Hippocampal formation (tissue), 2 donors: ENCODE measurements at regions not wholly inside any gene's neighbourhood (a gene's known extent, or its start where the extent isn't known, plus 50 kb on each side); places are given as distances from the start of the nearest gene placed in this dataset.

Source experiments
- DNase-seq, 2 donors: peaks; one replicate each; lab custom pipeline; 2025; lab: John Stamatoyannopoulos, UW

DNA sequence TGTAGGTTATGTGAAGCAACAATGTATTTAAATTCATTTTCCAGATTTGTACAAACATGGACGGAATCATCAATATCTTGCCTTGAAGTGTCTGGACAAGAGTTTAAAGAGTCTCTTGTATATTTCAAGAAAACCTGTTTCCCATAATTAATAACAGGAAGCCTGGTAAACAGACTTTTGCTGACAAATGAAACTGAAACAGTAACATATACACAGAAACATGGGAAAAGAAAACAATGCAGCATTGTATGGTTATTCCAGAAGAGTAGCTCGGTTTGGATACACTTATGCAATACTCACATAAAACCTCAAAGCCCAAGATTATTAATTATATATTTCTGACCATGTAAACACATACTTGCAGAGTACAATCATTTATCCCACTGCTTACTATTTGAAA, 265.5 kb downstream of the PTPRC start:
- peak in 1 of 2 donors; percentile 24 for DNase-seq

DNA sequence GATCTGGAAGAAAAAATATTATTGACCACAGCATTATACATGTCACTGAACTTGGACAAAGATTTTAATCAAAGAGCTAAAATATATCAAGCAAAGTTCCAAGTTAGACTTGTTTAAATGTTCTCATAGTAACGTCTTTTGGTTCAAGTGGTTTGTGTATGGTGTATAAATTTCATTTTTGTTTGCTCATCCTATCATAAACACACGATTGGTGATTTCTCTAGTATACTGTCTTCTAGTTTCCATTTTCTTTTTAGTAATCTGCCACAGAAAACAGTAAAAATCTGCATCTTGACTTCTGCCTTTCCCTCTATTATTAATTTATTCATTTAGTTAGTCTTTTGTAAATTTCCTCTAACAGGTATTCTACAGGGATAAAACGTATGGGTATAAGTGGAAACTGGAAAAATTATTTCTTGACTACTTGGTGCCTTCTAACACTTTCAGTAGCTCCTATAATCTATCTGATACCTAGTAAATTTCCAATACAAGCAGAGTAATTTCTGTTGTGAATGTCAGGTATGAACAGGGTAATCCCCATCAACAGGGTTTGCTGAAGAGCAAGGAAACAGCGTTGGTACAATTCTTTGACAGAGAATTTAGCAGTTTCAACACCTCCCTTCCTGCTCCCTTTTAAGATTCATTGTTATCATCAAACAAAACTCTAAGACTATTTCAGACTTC, 268.0 kb downstream of the PTPRC start:
- no peak for DNase-seq

- DNase-seq: no peak
Measured at GRCh38 chr1:198907423-198907746, 268.5 kb downstream of the PTPRC start.

DNA sequence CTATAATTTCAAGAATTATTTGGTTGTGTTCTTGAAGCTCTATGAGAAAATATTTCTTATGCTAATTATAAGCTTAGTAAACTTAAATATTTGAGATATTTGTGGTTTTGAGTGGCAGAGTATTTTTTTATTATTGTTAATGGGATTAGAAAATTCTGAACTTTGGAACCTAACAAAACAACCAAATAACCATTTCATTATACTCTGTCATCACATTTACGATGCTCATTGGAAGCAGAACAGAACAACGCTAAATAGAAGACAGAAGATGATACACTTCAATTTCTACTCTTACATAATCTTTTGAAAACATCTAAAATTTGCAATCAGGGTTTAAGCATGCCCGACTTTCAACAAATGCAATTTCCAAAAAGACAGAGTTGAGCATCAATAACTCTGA, 270.2 kb downstream of the PTPRC start:
- no peak for DNase-seq

- no peak for DNase-seq
Measured at GRCh38 chr1:198909973-198910372, 271.1 kb downstream of the PTPRC start.

DNA sequence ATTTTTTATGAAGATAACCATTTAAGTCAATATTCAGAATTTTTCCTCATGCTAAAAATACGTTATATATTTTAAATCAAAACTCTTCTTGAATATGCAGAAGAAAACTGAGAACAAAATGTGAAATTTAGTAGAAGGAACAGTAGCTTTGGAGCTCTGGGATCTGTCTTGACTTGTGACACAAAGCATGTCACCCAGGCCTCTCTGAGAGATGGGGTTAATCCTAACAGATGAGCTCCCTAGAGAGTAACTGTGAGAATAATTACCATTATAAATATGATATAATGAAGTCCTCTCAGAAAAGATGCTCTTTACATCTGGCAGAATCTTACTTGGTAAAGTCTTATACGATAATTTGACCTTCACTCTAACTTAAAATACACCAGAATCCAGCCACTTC, 272.0 kb downstream of the PTPRC start:
- DNase-seq: no peak

DNA sequence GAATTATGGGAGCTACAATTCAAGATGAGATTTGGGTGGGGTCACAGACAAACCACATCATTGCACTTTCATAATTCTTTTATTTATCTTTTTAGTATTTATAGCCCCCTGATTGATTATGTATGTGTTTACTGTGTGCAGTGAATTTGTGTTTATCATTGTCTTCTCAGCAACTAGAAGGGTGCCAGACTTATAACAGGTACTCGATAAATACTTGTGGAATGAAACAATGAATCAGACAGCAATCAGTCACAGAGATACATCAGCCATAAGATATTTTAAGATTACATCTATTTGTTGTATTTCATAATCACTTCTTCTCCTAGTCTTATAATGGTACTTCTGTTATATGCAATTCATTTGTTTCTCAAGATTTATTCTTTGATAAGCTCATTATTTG, 273.2 kb downstream of the PTPRC start:
- no peak for DNase-seq

GRCh38 chr1:198913667-198914066, 274.8 kb downstream of the PTPRC start:
- DNase-seq: no peak

DNA sequence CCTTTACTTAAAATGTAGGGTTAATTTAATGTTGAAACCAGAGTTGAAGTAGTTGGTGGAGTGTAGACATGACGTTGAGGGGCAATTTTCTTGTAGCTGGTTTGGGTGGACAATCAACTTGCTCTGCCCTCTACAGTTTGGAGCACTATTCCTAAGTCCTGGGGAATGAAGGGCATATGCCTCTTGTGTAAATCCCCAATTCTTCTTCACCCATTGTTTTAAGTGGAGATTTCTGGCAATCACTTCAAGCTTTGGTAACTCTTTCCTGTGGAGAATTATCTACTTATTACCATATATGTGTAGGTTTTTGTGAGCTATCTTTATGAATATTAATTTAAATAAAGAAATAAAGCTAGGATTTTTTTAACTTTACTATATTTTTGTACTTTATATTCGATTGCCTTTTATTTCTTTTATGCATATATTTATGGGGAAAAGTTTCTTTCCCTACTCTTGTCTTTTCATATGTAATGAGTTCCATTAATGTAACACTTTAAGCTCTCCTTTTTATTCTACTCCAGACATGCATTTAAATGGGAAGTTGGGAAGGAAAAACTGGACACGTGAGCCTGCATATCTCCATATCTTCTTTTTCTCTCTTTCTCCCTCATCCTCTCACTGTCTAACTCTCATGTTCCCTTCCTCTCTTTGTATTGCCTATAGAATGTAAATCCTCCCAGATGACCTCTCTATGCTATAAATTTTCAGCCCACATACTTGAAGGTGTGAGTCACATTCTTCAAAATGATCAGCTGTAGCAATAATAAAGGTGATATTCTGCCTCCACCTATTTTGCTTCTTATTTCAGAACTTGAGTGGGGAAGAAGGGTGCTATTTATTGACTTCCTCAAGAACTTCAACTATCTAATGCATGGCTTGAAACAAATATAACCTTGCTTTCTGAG, 276.7 kb downstream of the PTPRC start:
- no peak for DNase-seq

- DNase-seq: no peak
Measured at GRCh38 chr1:198917226-198917625, 278.4 kb downstream of the PTPRC start.

- no peak for DNase-seq
Measured at GRCh38 chr1:198918920-198919319, 280.1 kb downstream of the PTPRC start.

GRCh38 chr1:198919667-198920398, 281.0 kb downstream of the PTPRC start:
- no peak for DNase-seq

- DNase-seq: no peak
Measured at GRCh38 chr1:198922638-198923430, 284.0 kb downstream of the PTPRC start.

DNA sequence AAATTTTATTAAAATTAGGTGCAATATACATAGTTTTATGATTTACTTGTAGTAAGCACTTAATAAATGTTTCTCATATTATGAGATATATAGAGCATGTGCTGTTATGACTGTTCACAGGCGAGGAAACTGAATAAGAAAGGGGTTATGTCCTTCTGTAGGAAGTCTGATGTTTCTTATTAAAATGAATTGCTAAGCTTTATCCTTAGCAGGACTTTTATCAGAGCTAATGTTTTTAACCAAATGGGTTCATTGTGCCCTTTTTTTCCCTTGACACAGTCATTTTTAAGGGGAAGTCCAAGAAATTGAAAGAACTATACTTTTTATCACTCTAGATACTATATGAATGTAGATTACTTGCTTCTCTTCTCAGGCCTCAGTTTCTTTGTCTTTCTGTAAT, 285.2 kb downstream of the PTPRC start:
- no peak for DNase-seq

DNA sequence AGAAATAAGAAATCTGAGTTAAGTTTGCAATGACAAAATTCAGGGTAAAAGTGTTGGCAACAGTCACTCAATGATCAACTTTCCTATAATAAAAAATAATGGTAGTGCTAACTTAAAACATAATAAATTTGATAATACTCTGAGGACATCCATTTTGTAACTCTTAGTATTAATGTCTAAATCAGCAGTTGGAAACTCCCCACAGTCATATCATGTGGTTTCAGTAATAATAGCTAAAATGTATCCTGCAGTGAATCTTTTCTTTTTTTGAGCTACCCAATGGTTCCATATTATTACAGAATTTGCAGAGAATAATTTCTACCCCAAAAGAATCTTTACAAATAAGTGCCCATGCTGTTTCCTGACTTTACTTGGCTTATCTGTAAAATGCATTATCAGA, 286.7 kb downstream of the PTPRC start:
- no peak for DNase-seq

- DNase-seq: no peak
Measured at GRCh38 chr1:198927129-198927528, 288.3 kb downstream of the PTPRC start.

DNA sequence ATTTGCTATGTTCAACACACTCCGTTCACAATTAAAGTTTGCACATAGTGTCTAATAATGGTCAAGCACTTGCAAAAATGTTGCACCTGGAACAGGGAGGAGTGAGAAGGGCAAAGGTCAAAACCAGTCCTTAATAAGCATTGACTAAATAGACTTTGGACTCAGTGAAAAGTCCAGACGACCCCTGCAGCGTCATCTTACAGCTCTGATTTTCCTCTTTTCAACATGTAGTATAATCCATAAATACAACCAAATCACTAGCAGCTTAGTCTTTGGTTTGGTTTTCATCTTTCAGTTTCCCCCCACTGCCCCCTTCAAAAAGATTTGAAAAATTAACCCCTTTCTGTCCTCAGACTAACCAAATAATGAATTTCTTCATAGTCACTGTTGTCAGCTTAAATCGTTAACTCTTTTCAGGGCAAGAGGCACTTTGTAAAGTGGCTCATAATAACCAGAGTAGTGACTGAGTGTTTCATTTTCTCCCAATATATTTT, 290.3 kb downstream of the PTPRC start:
- DNase-seq: no peak

DNA sequence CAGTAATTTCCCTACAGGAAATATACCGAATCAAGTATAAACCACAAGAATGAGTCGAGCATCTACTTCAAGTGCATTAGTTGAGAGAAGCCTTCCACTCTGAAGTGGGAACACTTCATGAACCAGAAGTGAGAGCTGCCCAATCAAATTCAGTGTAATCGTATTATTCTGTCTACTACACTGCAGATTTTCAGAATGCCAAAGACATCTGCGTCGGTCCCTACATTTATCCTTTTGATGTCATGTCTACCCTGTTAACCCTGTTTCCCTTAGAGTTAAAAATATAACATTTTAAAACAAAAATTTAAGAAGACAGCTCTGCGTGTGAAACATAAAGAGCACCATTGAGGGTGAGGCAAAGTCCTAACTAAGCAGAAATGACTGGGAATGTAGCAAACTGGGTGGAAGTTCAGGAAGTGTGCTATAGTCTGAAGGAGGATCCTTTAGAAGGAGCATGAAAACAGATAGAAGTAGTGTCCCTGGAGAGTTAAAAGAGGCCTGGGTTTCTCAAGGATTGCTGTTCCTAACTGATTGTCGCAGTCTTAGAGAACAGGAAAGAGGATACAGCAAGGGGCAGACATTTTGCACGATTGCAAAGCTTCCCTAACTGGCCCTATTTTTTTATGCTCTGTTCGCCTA, 291.2 kb downstream of the PTPRC start:
- peak in 1 of 2 donors; percentile 65 for DNase-seq

DNA sequence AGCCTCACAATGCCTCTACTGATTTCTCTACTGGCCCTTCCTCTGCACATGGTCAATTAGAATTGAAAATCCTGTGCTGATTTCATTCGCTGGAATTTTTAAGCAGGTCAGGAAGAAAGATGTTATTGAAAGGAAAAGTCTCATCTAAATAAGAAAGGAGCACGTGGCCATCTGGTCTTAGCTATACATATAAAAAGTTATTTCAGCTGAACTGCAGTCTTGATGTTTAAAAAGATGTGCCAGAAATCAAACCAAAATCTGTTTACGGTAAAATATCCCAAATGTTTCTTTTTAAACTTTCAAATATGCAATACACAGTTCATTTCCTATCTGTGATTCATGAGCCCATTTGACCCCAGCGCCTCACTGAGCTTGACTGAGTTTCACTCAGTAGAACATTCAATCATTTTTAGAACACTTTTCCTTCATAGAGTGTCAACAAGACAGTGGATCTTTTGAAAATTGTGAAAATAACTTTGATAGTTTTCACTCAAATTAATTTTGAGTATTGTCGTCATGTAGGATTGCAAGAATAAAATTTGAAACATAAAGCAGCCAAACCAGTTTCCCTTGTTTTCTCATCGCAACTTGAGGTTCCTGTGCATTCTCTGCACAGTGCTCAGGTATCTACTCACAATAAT, 293.6 kb downstream of the PTPRC start:
- peak in 1 of 2 donors; percentile 79 for DNase-seq

- peak in 1 of 2 donors; percentile 90 for DNase-seq
Measured at GRCh38 chr1:198933515-198934222, 294.8 kb downstream of the PTPRC start.
